ENCODE measurements at regions not wholly inside any gene's neighbourhood (a gene's known extent, or its start where the extent isn't known, plus 50 kb on each side); places are given as distances from the start of the nearest gene placed in this dataset.

GRCh38 chr4:183580849-183581248, 76.0 kb downstream of the ING2 start:
- no peak for TF ChIP-seq CTCF (IDR thresholded peaks at IDR 0.05; ENCODE audit: low read depth, low read length, missing input control)
- TF ChIP-seq FOXA1 (IDR thresholded peaks at IDR 0.05) = no peak
- no peak for TF ChIP-seq REST (IDR thresholded peaks at IDR 0.05)
- no peak for TF ChIP-seq MAX (IDR thresholded peaks at IDR 0.05)
- no peak for TF ChIP-seq RAD21 (IDR thresholded peaks at IDR 0.05)
- no peak for TF ChIP-seq YY1 (IDR thresholded peaks at IDR 0.05)
- no peak for TF ChIP-seq SP1 (IDR thresholded peaks at IDR 0.05)
- TF ChIP-seq TAF1 (conservative IDR thresholded peaks at IDR 0.05) = no peak
- no peak for TF ChIP-seq GABPA (IDR thresholded peaks at IDR 0.05 in 1 of 2, conservative IDR thresholded peaks at IDR 0.05 in 1 of 2)
- no peak for TF ChIP-seq EGR1 (IDR thresholded peaks at IDR 0.05; ENCODE audit: low read depth in 2 of 2)
- no peak for TF ChIP-seq JUND (IDR thresholded peaks at IDR 0.05)
- TF ChIP-seq ATF3 (IDR thresholded peaks at IDR 0.05) = no peak
- TF ChIP-seq HNF4A (conservative IDR thresholded peaks at IDR 0.05) = no peak

Measured in liver (tissue), 3 donors.